CD1c-positive myeloid dendritic cell (primary cell): ENCODE measurements at regions not wholly inside any gene's neighbourhood (a gene's known extent, or its start where the extent isn't known, plus 50 kb on each side); places are given as distances from the start of the nearest gene placed in this dataset.
"Not testable (repeated sequence)": the region's sequence is repeated elsewhere in the genome, so short reads cannot be mapped to it uniquely, and the experiment has no call there.

ENCODE experiments used
- DNase-seq: peaks from one replicate; pipeline ENCODE4 v3.0.0-alpha.2; 2016; ENCODE audit errors: extremely low spot score

DNA sequence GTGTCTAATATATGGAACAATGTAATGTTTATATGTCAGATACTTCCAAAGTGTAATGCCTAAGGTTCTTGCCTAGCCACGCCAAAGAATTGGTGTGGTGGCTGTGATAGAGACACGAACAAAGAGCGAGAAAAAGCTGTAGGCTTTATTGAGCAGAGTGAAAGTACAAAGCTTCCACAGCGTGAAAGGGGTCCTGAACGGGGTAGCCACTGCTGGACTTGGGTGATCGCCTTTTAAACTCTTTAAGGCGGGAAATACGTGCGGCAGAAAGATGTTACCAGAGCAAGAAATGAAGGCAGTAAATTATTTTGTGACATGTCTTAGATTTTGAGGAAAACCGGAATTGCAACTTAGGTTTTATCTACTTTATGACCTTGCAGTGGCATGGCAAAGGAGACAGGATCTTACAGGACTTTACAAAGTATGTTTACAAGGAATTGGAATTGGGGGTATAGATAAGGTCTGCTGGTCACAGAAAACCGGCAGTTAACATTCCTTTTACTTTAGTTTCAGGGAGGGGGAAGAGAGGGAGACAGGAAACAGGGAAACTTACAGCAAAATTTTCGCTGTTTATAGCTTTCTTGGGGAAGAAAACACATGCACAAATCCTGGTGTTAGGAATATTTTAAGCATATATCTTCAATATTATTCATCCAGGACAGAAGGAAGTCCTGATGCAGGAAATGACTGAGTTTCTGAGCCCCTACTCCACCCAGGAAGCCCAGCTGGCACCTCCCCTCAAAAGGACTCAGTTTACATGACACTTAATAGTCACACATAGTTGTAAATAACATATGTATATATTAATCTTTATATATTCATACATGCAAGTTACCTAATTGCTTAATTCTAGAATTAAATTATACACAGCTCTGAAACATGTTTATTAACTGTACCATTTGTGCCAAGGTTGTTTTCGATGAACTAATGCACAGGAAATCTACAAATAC lies 421.3 kb upstream of the PABPC4L start:
- DNase-seq: not testable (repeated sequence)

DNA sequence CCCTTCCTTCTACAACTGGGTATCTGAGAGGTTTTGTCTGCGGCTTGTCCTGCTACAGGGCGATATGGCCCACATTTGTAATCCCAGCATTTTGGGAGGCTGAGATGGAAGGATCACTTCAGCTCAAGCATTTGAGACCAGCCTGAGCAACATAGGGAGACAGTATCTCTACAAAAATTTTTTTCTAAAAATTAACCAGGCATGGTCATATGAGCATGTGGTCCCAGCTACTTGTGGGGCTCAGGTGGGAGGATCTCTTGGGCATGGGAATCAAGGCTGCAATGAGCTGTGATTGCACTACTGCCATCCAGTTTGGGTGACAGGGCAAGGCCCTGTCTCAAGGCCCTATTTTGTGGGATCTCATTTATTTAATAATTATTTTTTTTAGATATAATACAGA lies 420.6 kb upstream of the PABPC4L start:
- no peak for DNase-seq

GRCh38 chr4:134621715-134622114 lies 420.1 kb upstream of the PABPC4L start:
- DNase-seq: not testable (repeated sequence)

GRCh38 chr4:134610956-134611355 lies 409.4 kb upstream of the PABPC4L start:
- no peak for DNase-seq

DNA sequence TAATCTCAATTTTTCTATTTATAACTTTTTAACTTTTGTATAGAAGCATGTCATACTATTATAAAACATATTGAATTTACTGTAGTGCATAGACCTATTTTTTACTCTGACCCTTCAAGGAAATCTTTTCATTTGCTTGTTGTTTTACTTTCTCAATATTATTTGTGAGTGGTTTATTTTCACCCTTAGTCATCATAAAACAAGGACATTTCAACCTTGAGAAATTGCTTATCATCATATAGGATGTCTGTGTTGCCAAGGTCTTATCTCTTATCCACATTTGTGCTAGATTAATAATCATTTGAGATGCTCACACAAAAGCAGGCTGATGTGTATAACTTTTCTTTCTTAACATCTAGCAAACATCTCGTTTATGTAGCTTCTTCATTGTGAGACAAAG lies 408.6 kb upstream of the PABPC4L start:
- no peak for DNase-seq

DNA sequence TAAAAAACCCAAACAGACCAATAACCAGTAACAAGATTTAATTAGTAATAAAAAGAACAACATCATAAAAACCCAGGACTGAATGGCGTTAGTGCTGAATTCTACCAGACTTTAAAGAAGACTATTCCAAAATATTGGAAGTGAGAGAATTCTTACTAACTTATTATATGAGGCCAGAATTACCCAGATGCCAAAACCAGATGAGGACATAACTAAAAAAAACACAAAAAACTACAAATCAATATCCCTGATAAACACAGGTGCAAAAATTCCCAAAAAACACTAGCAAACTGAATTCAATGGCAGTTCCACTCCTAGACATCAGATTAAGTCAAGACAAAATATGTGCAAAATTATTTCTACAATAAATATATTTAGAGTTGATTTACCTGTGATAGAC lies 400.1 kb upstream of the PABPC4L start:
- DNase-seq: no peak

GRCh38 chr4:134591326-134591725 lies 389.7 kb upstream of the PABPC4L start:
- DNase-seq: no peak

DNA sequence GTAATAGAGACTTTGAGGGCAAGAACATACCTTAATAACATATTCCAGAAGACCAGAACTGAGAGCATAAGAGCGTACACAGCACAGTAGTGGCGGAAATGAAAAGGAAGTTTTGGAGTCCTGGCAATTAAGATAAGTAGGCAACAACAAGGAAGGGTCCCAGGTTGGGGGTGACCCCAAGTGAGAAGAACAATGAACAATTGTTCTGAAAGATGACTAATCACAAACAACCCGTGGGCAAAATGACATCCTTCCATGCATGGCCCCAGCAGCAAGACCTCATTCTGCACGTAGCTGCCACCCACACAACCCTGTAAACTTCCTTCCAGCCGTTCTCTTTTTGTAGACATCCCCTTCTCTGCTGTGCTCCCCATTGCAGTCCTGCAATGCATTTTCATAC lies 384.4 kb upstream of the PABPC4L start:
- no peak for DNase-seq

DNA sequence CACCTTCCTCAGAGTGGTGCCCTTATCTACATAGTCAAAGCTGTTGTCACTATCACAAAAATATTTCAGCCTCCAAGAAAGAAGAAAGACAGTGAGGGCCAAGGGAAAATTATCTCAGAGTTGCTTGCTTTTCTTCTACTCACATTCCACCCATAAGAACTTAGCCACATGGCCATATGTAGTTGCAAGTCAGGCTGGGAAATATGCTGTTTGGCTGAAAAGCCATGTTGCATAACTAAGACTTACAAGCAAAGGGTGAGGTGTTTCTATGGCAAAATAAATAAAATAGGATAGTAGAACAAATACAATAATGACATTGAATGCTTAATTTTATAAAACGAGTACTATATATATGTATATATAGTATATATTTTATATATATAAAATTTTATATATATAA lies 365.9 kb upstream of the PABPC4L start:
- no peak for DNase-seq

GRCh38 chr4:134560728-134561127 lies 359.1 kb upstream of the PABPC4L start:
- no peak for DNase-seq

DNA sequence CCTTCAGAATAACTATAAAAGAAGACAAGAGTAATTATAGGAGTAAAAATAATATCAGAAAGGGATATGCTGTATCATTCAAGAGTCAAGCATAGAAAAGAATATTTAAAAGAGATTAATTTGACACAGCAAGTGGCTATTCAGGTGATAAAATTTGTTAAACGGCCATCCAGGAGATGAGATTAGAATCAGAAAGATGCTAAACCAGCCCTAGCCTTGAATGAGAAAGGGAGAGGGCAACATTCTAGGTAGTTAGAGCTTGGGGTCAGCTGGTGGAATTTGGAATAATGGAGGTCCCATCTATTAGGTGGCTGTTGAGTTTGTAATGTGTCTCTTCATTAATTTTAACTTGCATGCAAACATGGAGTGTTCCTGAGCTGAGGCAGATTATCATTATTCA lies 350.5 kb upstream of the PABPC4L start:
- DNase-seq: no peak

DNA sequence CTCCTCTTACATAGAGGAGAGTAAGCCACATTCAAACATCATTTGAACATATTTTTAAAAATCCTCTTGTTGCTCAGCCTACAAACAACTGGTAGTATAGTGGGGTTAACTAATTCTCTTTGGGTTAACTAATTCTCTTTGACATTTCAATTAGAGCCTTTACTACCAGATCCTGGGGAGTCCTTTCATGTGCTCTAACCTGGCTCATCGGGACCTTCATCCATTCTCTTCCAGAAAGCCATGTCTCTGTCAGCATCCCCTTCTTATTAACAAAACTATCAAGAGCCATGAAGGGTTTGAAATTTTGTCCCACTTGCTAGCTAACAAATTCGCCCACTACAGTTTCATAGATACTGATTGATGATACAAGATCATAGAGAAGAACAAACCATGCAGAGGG lies 349.8 kb upstream of the PABPC4L start:
- DNase-seq: no peak

GRCh38 chr4:134548052-134548628 lies 346.6 kb upstream of the PABPC4L start:
- no peak for DNase-seq

- DNase-seq: no peak
These were observed 344.7 kb upstream of the PABPC4L start for GRCh38 chr4:134546279-134546678.

DNA sequence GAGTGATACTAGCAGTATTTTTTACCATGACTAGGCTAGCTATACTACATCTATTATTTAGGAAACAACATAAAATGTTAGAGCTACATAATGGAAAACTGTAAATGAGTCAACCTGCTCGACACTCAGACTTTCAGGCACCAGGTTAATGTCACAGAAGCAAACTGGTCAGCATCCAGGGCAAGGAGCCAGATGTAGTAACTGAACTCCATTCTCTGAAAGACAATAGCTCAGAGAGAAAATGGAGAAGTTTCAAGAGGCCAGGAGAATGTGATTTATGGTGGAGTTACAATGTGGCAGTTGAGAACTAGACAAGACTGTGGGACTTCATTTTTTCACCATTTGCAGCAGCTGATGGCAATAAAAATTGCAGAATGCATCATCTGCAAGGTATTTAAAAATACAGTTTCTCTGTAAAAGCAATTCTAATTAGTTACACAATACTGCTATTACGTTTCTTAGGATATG lies 342.7 kb upstream of the PABPC4L start:
- no peak for DNase-seq

DNA sequence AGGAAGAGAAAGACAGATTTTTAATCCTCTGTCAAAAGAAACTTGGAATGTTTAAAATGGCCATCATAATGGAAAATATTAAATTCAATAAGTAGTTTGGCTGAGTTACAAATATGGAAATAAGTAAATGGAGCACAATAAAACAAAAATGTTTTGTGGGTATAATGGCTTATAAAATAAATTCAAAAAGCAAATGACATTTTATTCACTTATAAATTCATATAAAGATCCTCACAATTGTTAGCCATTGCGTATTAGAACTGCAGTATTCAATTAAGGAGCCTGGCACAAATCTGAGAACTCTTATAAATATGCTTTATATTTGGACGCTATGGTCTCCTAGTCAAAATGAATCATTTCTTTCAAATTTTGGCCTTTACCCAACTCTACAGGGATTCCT lies 339.0 kb upstream of the PABPC4L start:
- no peak for DNase-seq

- no peak for DNase-seq
These were observed 338.2 kb upstream of the PABPC4L start for GRCh38 chr4:134539729-134540231.

GRCh38 chr4:134537701-134538100 lies 336.1 kb upstream of the PABPC4L start:
- DNase-seq: no peak

DNA sequence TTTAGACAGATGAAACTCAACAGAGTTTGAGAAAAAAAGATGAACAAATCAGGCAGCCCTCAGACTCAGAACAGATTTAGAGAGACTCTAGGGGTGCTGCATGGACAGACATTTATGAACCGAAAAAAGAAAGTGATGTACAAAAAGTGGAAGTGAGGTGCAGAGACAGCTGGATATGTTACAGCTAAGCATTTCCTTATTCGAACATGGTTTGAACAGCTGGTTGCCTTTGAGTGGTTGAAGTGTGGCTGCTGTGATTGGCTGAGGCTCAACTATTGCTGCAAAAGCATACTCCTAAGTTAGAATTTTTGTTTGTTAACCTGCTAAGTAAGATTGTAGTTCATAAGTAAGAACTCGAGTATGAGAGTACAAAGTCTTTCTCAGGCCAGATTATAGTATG lies 331.5 kb upstream of the PABPC4L start:
- DNase-seq: no peak

DNA sequence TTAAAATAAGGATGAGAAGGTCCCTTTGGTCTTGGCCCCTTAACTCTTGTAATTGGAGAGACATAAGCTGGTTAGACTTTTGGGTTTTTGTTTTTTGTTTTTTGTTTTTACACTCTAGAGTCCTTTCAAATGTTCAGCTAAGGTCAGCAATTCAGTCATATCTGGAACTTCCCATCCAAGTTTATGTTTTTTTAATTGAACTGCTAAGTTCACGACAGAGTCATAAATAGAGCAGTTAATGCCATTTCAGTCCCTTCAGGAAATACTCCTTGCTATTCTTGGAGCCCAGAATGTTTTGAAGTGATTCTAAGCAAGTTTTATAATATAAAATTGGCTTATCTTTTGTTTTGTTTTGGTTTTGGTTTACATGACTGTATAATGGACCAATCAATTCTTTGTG lies 329.4 kb upstream of the PABPC4L start:
- no peak for DNase-seq

DNA sequence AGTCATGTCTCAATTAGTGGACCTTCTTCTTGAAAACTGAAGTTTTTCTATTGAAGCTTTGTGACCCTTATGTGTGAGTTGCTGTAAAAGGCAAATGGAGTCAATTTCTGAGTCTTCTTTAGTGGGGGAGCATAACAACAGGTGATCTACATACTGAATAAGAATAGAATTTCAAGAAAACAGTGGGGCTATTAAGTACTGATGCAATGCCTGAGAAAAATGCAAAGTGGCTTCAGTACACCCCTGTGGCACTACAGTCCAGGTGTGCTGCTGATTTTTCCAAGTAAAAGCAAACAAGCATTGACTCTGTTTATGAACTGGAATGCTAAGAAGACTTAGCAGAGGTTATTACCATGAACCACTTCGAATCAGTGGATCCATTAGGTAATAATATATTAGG lies 328.0 kb upstream of the PABPC4L start:
- no peak for DNase-seq

- no peak for DNase-seq
These were observed 317.1 kb upstream of the PABPC4L start for GRCh38 chr4:134518574-134519217.

GRCh38 chr4:134510544-134510943 lies 309.0 kb upstream of the PABPC4L start:
- no peak for DNase-seq
